SK-N-SH treated with all-trans-retinoic acid at 6 μM for 48 hours (cell line): ENCODE measurements at regions not wholly inside any gene's neighbourhood (a gene's known extent, or its start where the extent isn't known, plus 50 kb on each side); places are given as distances from the start of the nearest gene placed in this dataset.

Experiments
- CREB5 ChIP-seq: fragments of 250-450 bp; sonication (Bioruptor Pico); IDR thresholded peaks from 2 replicates; pipeline ENCODE4 v1.5.1; 2020; ENCODE audit warnings: low read depth, mild to moderate bottlenecking, moderate library complexity
- PATZ1 ChIP-seq: fragments of 250-450 bp; sonication (Bioruptor Pico); IDR thresholded peaks from 2 replicates; pipeline ENCODE4 v1.8.0; 2020; ENCODE audit warnings: mild to moderate bottlenecking, moderate library complexity, borderline replicate concordance
- TCF4 ChIP-seq: fragments of 250-450 bp; sonication (Bioruptor Pico); IDR thresholded peaks from 2 replicates; pipeline ENCODE4 v1.8.0; 2021; ENCODE audit warnings: mild to moderate bottlenecking, moderate library complexity, borderline replicate concordance
- ZFP3 ChIP-seq: fragments of 250-450 bp; sonication (Bioruptor Pico); IDR thresholded peaks from 2 replicates; pipeline ENCODE4 v1.5.0; 2020; ENCODE audit warnings: mild to moderate bottlenecking, moderate library complexity
- ZNF565 ChIP-seq: fragments of 450-650 bp; formaldehyde crosslinking; conservative IDR thresholded peaks from 2 replicates; pipeline ENCODE4 v1.5.0; 2020; ENCODE audit warnings: low read depth, mild to moderate bottlenecking, moderate library complexity
- ZNF8 ChIP-seq: fragments of 450-650 bp; formaldehyde crosslinking; IDR thresholded peaks from 2 replicates; pipeline ENCODE4 v1.5.0; 2020; ENCODE audit warnings: mild to moderate bottlenecking, moderate library complexity

GRCh38 chrX:16462912-16463311 lies 187.0 kb upstream of the S100G start:
- TF ChIP-seq ZNF8, result no peak
- TF ChIP-seq PATZ1 (CRISPR knock-in tag), result no peak
- no peak for TF ChIP-seq CREB5 (CRISPR knock-in tag)
- no peak for TF ChIP-seq ZNF565 (CRISPR knock-in tag)
- TF ChIP-seq TCF4 (CRISPR knock-in tag), result no peak
- TF ChIP-seq ZFP3 (CRISPR knock-in tag), result no peak
